SK-N-SH (cell line): ENCODE measurements at regions not wholly inside any gene's neighbourhood (a gene's known extent, or its start where the extent isn't known, plus 50 kb on each side); places are given as distances from the start of the nearest gene placed in this dataset.

Experiments
- CTCF ChIA-PET: fragments of 300-600, 350-600 bp; formaldehyde crosslinking; extraction: SDS; loops from one replicate; lab custom pipeline; 2021; lab: Yijun Ruan, JAX
- POLR2A ChIA-PET: fragments of 350-600 bp; sonication (Branson Sonifier 250); formaldehyde crosslinking; extraction: SDS; loops from one replicate; lab custom pipeline; 2020; ENCODE audit warnings: antibody characterized with exemption, inconsistent platforms; lab: Yijun Ruan, JAX
- DNase-seq: peaks from one replicate; pipeline ENCODE4 v3.0.0; 2012
- H2AFZ ChIP-seq: fragments of 200-600 bp; sonication (generic); 2 replicates; pipeline ENCODE4 v1.8.1; 2016; ENCODE audit warnings: antibody characterized with exemption, mild to moderate bottlenecking, low read depth
- H3F3A ChIP-seq: fragments of 200-600 bp; sonication (generic); replicated peaks from 2 replicates; pipeline ENCODE3; 2016; ENCODE audit warnings: antibody characterized with exemption, mild to moderate bottlenecking; ENCODE audit not compliant: insufficient read depth
- H3K27ac ChIP-seq, 2 experiments: fragments of 200-500 bp in 1 of 2; fragments of 200-600 bp in 1 of 2; sonication (Bioruptor generic) in 1 of 2; sonication (generic), shearing (Covaris generic) in 1 of 2; 2 replicates each; pipeline versions ENCODE4 v1.5.1 to v1.6.1; 2014 to 2016; ENCODE audit warnings: low read depth in 2 of 2, inconsistent platforms in 1 of 2, low read length in 1 of 2, mild to moderate bottlenecking in 1 of 2, mixed read lengths in 1 of 2
- H3K27me3 ChIP-seq: fragments of 200-600 bp; sonication (generic), shearing (Covaris generic); 2 replicates; pipeline ENCODE4 v1.6.1; 2016; ENCODE audit warnings: mixed run types; ENCODE audit not compliant: insufficient read depth
- H3K36me3 ChIP-seq, 2 experiments: fragments of 200-500 bp in 1 of 2; fragments of 200-600 bp in 1 of 2; sonication (Bioruptor generic) in 1 of 2; sonication (generic) in 1 of 2; replicated peaks in 1 of 2; 2 replicates each; pipeline versions ENCODE3 to v1.5.1; 2014 to 2016; ENCODE audit warnings: low read length in 1 of 2, mild to moderate bottlenecking in 1 of 2; ENCODE audit not compliant: insufficient read depth in 2 of 2, control insufficient read depth in 1 of 2
- H3K4me1 ChIP-seq, 2 experiments: fragments of 200-500 bp in 1 of 2; fragments of 200-600 bp in 1 of 2; sonication (Bioruptor generic) in 1 of 2; sonication (generic), shearing (Covaris generic) in 1 of 2; 2 replicates each; pipeline versions ENCODE4 v1.5.1 to v1.6.1; 2014 to 2016; ENCODE audit warnings: low read depth in 1 of 2, low read length in 1 of 2, mixed run types in 1 of 2; ENCODE audit not compliant: insufficient read depth in 2 of 2, control insufficient read depth in 1 of 2
- H3K4me2 ChIP-seq: fragments of 200-600 bp; sonication (generic), shearing (Covaris generic); 2 replicates; pipeline ENCODE4 v1.6.1; 2017; ENCODE audit warnings: mixed run types
- H3K4me3 ChIP-seq, 2 experiments: fragments of 200-500 bp in 1 of 2; fragments of 200-600 bp in 1 of 2; sonication (Bioruptor generic) in 1 of 2; sonication (generic), shearing (Covaris generic) in 1 of 2; 2 replicates each; pipeline versions ENCODE4 v1.5.1 to v1.8.1; 2014 to 2016; ENCODE audit warnings: low read depth in 2 of 2, inconsistent platforms in 1 of 2, low read length in 1 of 2, mild to moderate bottlenecking in 1 of 2, mixed read lengths in 1 of 2, moderate library complexity in 1 of 2
- H3K79me2 ChIP-seq: fragments of 200-600 bp; sonication (generic); 2 replicates; pipeline ENCODE4 v1.8.1; 2017; ENCODE audit warnings: mild to moderate bottlenecking; ENCODE audit not compliant: insufficient read depth
- H3K9ac ChIP-seq: fragments of 200-600 bp; sonication (generic); 2 replicates; pipeline ENCODE4 v1.6.1; 2017; ENCODE audit warnings: mixed run types
- H3K9me2 ChIP-seq: fragments of 200-600 bp; sonication (generic); 2 replicates; pipeline ENCODE4 v1.6.1; 2017; ENCODE audit warnings: mixed run types
- H3K9me3 ChIP-seq: fragments of 200-600 bp; sonication (generic); 2 replicates; pipeline ENCODE4 v1.6.1; 2017; ENCODE audit warnings: mixed run types, mild to moderate bottlenecking, moderate library complexity
- H4K20me1 ChIP-seq: fragments of 200-600 bp; sonication (generic); 2 replicates; pipeline ENCODE4 v1.6.1; 2017; ENCODE audit warnings: mild to moderate bottlenecking, mixed run types; ENCODE audit not compliant: insufficient read depth
- CHD2 ChIP-seq: fragments of 150-350 bp; IDR thresholded peaks from 2 replicates; pipeline ENCODE4 v1.6.1; 2018; ENCODE audit warnings: low read length; ENCODE audit not compliant: partially characterized antibody
- ELF1 ChIP-seq: IDR thresholded peaks from 2 replicates; pipeline ENCODE4 v1.4.0; 2012
- FOXJ3 ChIP-seq: sonication (generic); formaldehyde crosslinking; IDR thresholded peaks from 2 replicates; pipeline ENCODE4 v1.5.1; 2020; ENCODE audit warnings: mild to moderate bottlenecking, missing genetic modification reagents
- FOXM1 ChIP-seq: IDR thresholded peaks from 2 replicates; pipeline ENCODE4 v1.4.0; 2012; ENCODE audit warnings: low read depth, mild to moderate bottlenecking
- MEF2A ChIP-seq: IDR thresholded peaks from 2 replicates; pipeline ENCODE4 v1.4.0; 2012; ENCODE audit warnings: low read depth, borderline replicate concordance
- MXI1 ChIP-seq: IDR thresholded peaks from 2 replicates; pipeline ENCODE4 v1.6.1; 2012; ENCODE audit warnings: mild to moderate bottlenecking, low read depth, low read length, improper control_type of control experiment
- NRF1 ChIP-seq: IDR thresholded peaks from 2 replicates; pipeline ENCODE4 v1.6.1; 2012; ENCODE audit warnings: low read depth, mild to moderate bottlenecking, low read length
- POLR2AphosphoS5 ChIP-seq: IDR thresholded peaks from 2 replicates; pipeline ENCODE4 v1.6.1; 2012; ENCODE audit warnings: low read depth, low read length
- RAD21 ChIP-seq: IDR thresholded peaks from 2 replicates; pipeline ENCODE4 v1.6.1; 2012; ENCODE audit warnings: mild to moderate bottlenecking, low read length
- RFX5 ChIP-seq: IDR thresholded peaks from 2 replicates; pipeline ENCODE4 v1.6.1; 2012; ENCODE audit warnings: mild to moderate bottlenecking, improper control_type of control experiment, low read length
- RXRA ChIP-seq: IDR thresholded peaks from 2 replicates; pipeline ENCODE4 v1.4.0; 2012; ENCODE audit warnings: low read depth, mild to moderate bottlenecking, borderline replicate concordance
- SIN3A ChIP-seq: IDR thresholded peaks from 2 replicates; pipeline ENCODE4 v1.6.1; 2012; ENCODE audit warnings: low read depth, mild to moderate bottlenecking, low read length, moderate library complexity, borderline replicate concordance
- SMC3 ChIP-seq: IDR thresholded peaks from 2 replicates; pipeline ENCODE4 v1.6.1; 2012; ENCODE audit warnings: low read depth, low read length, improper control_type of control experiment
- TCF12 ChIP-seq: IDR thresholded peaks from 2 replicates; pipeline ENCODE4 v1.4.0; 2012
- TEAD4 ChIP-seq: IDR thresholded peaks from 2 replicates; pipeline ENCODE4 v1.4.0; 2012; ENCODE audit warnings: mild to moderate bottlenecking, borderline replicate concordance; ENCODE audit not compliant: insufficient read depth
- WGBS: methylation state at CpG from one replicate; pipeline ENCODE4 v1.1.6; 2017; ENCODE audit warnings: low lambda C conversion rate; 5-methylcytosine and 5-hydroxymethylcytosine counted together
- TF ChIP-seq, protein P1 (sequence below): fragments of 200-600 bp; sonication (generic); IDR thresholded peaks from 2 replicates; pipeline ENCODE4 v1.6.1; 2017; ENCODE audit warnings: antibody characterized with exemption, mild to moderate bottlenecking, moderate library complexity
- TF ChIP-seq, protein P2 (sequence below): IDR thresholded peaks from 2 replicates; pipeline ENCODE4; 2012
- TF ChIP-seq, protein P3 (sequence below): fragments of 150-350 bp; IDR thresholded peaks from 2 replicates; pipeline ENCODE4 v1.6.1; 2017; ENCODE audit warnings: antibody characterized with exemption, low read length, low read depth, borderline replicate concordance
- TF ChIP-seq, protein P4 (sequence below): IDR thresholded peaks from 2 replicates; pipeline ENCODE4 v1.4.0; 2012; ENCODE audit warnings: low read depth, borderline replicate concordance

DNA sequence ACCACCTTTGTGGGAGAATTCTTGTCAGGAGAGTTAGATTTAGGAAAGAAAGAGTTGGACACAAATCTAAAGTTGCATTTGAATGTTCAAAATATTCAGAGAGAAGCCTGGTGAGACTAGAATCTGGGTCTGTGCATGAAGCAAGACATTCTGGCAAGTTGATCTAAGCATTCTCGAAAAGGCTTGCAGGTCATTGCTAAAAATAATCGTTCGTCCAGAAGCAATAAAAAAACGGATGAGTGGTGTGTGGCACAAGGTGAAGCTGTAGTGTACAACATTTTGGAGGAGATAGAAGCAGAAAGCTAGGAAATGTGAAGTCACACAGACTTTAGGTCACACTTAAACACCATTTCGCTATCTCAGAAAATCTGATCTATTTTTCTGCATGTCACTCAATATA lies 114.9 kb upstream of the IFNGR1 start:
- no peaks in the 10 kb centered on the region for H3K9me3 ChIP-seq
- H3K4me3 ChIP-seq: no peak overlapping the region
- H3K27me3 ChIP-seq: no peaks in the 10 kb centered on the region
- no peak for DNase-seq
- no peaks in the 10 kb centered on the region for H3K36me3 ChIP-seq
- H3F3A ChIP-seq: no peaks in the 10 kb centered on the region
- no peak overlapping the region for H3K27ac ChIP-seq
- no peak overlapping the region for H3K4me2 ChIP-seq
- no peaks in the 10 kb centered on the region for H3K9me2 ChIP-seq
- 17% methylated on average over 5 of the region's 5 CpGs for WGBS
- POLR2A ChIA-PET: no interaction called here
- no peaks in the 10 kb centered on the region for H3K79me2 ChIP-seq
- H3K9ac ChIP-seq: no peak overlapping the region
- no peaks in the 10 kb centered on the region for H4K20me1 ChIP-seq
- CTCF ChIA-PET: no interaction called here
- no peak overlapping the region for H2AFZ ChIP-seq
- no peaks in the 10 kb centered on the region for H3K4me1 ChIP-seq
- TF ChIP-seq MXI1 (no peak), SMC3 (no peak), RXRA (no peak), RFX5 (no peak), NRF1 (no peak), FOXJ3 (CRISPR knock-in tag) (no peak), TCF12 (no peak), POLR2AphosphoS5 (no peak), ELF1 (no peak), SIN3A (no peak), TEAD4 (no peak), MEF2A (no peak), RAD21 (no peak), FOXM1 (no peak), CHD2 (no peak)
- TF ChIP-seq, protein P1, sequence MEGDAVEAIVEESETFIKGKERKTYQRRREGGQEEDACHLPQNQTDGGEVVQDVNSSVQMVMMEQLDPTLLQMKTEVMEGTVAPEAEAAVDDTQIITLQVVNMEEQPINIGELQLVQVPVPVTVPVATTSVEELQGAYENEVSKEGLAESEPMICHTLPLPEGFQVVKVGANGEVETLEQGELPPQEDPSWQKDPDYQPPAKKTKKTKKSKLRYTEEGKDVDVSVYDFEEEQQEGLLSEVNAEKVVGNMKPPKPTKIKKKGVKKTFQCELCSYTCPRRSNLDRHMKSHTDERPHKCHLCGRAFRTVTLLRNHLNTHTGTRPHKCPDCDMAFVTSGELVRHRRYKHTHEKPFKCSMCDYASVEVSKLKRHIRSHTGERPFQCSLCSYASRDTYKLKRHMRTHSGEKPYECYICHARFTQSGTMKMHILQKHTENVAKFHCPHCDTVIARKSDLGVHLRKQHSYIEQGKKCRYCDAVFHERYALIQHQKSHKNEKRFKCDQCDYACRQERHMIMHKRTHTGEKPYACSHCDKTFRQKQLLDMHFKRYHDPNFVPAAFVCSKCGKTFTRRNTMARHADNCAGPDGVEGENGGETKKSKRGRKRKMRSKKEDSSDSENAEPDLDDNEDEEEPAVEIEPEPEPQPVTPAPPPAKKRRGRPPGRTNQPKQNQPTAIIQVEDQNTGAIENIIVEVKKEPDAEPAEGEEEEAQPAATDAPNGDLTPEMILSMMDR: no peak
- TF ChIP-seq, protein P2, sequence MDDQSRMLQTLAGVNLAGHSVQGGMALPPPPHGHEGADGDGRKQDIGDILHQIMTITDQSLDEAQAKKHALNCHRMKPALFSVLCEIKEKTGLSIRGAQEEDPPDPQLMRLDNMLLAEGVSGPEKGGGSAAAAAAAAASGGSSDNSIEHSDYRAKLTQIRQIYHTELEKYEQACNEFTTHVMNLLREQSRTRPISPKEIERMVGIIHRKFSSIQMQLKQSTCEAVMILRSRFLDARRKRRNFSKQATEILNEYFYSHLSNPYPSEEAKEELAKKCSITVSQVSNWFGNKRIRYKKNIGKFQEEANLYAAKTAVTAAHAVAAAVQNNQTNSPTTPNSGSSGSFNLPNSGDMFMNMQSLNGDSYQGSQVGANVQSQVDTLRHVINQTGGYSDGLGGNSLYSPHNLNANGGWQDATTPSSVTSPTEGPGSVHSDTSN: no peak
- TF ChIP-seq, protein P3, sequence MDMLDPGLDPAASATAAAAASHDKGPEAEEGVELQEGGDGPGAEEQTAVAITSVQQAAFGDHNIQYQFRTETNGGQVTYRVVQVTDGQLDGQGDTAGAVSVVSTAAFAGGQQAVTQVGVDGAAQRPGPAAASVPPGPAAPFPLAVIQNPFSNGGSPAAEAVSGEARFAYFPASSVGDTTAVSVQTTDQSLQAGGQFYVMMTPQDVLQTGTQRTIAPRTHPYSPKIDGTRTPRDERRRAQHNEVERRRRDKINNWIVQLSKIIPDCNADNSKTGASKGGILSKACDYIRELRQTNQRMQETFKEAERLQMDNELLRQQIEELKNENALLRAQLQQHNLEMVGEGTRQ: no peak
- TF ChIP-seq, protein P4, sequence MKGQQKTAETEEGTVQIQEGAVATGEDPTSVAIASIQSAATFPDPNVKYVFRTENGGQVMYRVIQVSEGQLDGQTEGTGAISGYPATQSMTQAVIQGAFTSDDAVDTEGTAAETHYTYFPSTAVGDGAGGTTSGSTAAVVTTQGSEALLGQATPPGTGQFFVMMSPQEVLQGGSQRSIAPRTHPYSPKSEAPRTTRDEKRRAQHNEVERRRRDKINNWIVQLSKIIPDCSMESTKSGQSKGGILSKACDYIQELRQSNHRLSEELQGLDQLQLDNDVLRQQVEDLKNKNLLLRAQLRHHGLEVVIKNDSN: no peak
